ENCODE measurements at regions not wholly inside any gene's neighbourhood (a gene's known extent, or its start where the extent isn't known, plus 50 kb on each side); places are given as distances from the start of the nearest gene placed in this dataset.
"Not testable (repeated sequence)": the region's sequence is repeated elsewhere in the genome, so short reads cannot be mapped to it uniquely, and the experiment has no call there.

GRCh38 chr4:189600718-189601435, 339.8 kb upstream of the FRG1 start:
- intact Hi-C loops (cut with micrococcal nuclease; ENCODE audit: unreplicated experiment) = no loop called here
- BruUV-seq (replicated peaks) = no TSS peak
- H3K4me1 Mint-ChIP-seq (ENCODE audit: low read depth, unreplicated experiment) = no peaks in the 10 kb centered on the region
- H3K4me3 Mint-ChIP-seq (ENCODE audit: low read depth, unreplicated experiment) = no peak overlapping the region
- no peak overlapping the region for H3K27ac Mint-ChIP-seq (ENCODE audit: unreplicated experiment)
- H3K27me3 Mint-ChIP-seq (ENCODE audit: unreplicated experiment) = no peaks in the 10 kb centered on the region
- peaks cover 2% of the 10 kb centered on the region for H3K9me3 Mint-ChIP-seq (ENCODE audit: low read depth, unreplicated experiment)
- DNase-seq = no peak
- CTCF ChIA-PET = no interaction called here
- no peaks in the 10 kb centered on the region for H3K36me3 Mint-ChIP-seq (ENCODE audit: insufficient read depth, unreplicated experiment)
- TF ChIP-seq, protein P1, sequence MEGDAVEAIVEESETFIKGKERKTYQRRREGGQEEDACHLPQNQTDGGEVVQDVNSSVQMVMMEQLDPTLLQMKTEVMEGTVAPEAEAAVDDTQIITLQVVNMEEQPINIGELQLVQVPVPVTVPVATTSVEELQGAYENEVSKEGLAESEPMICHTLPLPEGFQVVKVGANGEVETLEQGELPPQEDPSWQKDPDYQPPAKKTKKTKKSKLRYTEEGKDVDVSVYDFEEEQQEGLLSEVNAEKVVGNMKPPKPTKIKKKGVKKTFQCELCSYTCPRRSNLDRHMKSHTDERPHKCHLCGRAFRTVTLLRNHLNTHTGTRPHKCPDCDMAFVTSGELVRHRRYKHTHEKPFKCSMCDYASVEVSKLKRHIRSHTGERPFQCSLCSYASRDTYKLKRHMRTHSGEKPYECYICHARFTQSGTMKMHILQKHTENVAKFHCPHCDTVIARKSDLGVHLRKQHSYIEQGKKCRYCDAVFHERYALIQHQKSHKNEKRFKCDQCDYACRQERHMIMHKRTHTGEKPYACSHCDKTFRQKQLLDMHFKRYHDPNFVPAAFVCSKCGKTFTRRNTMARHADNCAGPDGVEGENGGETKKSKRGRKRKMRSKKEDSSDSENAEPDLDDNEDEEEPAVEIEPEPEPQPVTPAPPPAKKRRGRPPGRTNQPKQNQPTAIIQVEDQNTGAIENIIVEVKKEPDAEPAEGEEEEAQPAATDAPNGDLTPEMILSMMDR (IDR thresholded peaks at IDR 0.05; ENCODE audit: unreplicated experiment) = no peak

DNA sequence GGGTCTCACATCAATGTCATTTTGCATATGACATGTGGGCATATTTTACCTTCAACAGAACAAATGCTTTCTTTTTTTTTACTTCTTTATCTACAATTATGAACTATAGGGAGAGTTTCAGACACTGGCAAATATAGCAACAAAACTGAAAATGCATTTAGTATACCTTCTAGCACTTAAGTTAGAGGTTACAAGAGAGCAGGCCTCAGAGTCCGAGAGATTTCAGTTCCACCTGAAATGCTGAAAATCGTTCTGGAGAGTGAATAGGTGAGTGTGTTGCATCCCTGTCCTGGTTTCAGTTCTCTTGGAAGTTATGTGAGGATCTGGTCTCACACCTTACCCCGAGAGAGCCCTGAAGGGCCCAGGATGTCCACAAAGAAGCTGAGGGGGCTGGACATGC, 337.8 kb upstream of the FRG1 start:
- CTCF ChIA-PET; intact Hi-C loops (cut with micrococcal nuclease; ENCODE audit: unreplicated experiment); H3K27ac Mint-ChIP-seq (ENCODE audit: unreplicated experiment); H3K27me3 Mint-ChIP-seq (ENCODE audit: unreplicated experiment); H3K4me3 Mint-ChIP-seq (ENCODE audit: low read depth, unreplicated experiment); DNase-seq; BruUV-seq (replicated peaks); H3K36me3 Mint-ChIP-seq (ENCODE audit: insufficient read depth, unreplicated experiment); H3K9me3 Mint-ChIP-seq (ENCODE audit: low read depth, unreplicated experiment); H3K4me1 Mint-ChIP-seq (ENCODE audit: low read depth, unreplicated experiment): not testable (repeated sequence)

DNA sequence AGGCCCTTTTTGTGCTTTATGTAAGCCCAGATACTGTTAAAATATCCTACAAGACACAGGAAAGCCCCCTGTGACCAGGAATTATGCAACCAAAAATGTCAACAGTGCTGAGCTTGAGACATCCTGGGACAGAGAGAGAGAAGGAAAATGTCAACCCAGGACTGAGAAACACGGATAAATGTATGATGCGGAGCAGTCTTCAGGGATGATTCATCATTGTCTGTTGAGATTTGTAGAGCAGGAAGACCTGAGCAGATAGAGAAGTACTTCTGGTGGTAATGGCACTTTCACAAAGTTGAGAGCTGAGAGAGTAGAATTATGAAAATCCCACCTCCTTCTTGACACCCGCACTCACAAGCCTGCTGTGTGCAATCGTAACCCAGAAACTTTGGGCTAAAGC, 330.1 kb upstream of the FRG1 start:
- intact Hi-C loops (cut with micrococcal nuclease; ENCODE audit: unreplicated experiment); H3K4me3 Mint-ChIP-seq (ENCODE audit: low read depth, unreplicated experiment); H3K27ac Mint-ChIP-seq (ENCODE audit: unreplicated experiment); H3K9me3 Mint-ChIP-seq (ENCODE audit: low read depth, unreplicated experiment); BruUV-seq (replicated peaks); CTCF ChIA-PET; DNase-seq; H3K4me1 Mint-ChIP-seq (ENCODE audit: low read depth, unreplicated experiment); H3K27me3 Mint-ChIP-seq (ENCODE audit: unreplicated experiment); H3K36me3 Mint-ChIP-seq (ENCODE audit: insufficient read depth, unreplicated experiment): not testable (repeated sequence)

- CTCF ChIA-PET = no interaction called here
- DNase-seq = no peak
- no TSS peak for BruUV-seq (replicated peaks)
- intact Hi-C loops (cut with micrococcal nuclease; ENCODE audit: unreplicated experiment) = no loop called here
- peaks cover 8% of the 10 kb centered on the region for H3K9me3 Mint-ChIP-seq (ENCODE audit: low read depth, unreplicated experiment)
- no peak overlapping the region for H3K27ac Mint-ChIP-seq (ENCODE audit: unreplicated experiment)
- H3K4me3 Mint-ChIP-seq (ENCODE audit: low read depth, unreplicated experiment) = no peak overlapping the region
- TF ChIP-seq, protein P1 (IDR thresholded peaks at IDR 0.05; ENCODE audit: unreplicated experiment) = no peak
- H3K27me3 Mint-ChIP-seq (ENCODE audit: unreplicated experiment) = no peaks in the 10 kb centered on the region
- no peaks in the 10 kb centered on the region for H3K36me3 Mint-ChIP-seq (ENCODE audit: insufficient read depth, unreplicated experiment)
- H3K4me1 Mint-ChIP-seq (ENCODE audit: low read depth, unreplicated experiment) = no peaks in the 10 kb centered on the region
Observed at GRCh38 chr4:189613207-189613606, 327.5 kb upstream of the FRG1 start.

GRCh38 chr4:189615217-189615663, 325.4 kb upstream of the FRG1 start:
- no peak for DNase-seq
- CTCF ChIA-PET = no interaction called here
- intact Hi-C loops (cut with micrococcal nuclease; ENCODE audit: unreplicated experiment) = no loop called here
- Mint-ChIP-seq H3K27me3 (ENCODE audit: unreplicated experiment) (no peaks in the 10 kb centered on the region), H3K4me3 (ENCODE audit: low read depth, unreplicated experiment) (no peak overlapping the region), H3K4me1 (ENCODE audit: low read depth, unreplicated experiment) (no peaks in the 10 kb centered on the region), H3K27ac (ENCODE audit: unreplicated experiment) (no peak overlapping the region), H3K36me3 (ENCODE audit: insufficient read depth, unreplicated experiment) (no peaks in the 10 kb centered on the region), H3K9me3 (ENCODE audit: low read depth, unreplicated experiment) (peaks cover 8% of the 10 kb centered on the region)
- TF ChIP-seq, protein P1 (IDR thresholded peaks at IDR 0.05; ENCODE audit: unreplicated experiment) = no peak
- BruUV-seq (replicated peaks) = no TSS peak

- H3K36me3 Mint-ChIP-seq (ENCODE audit: insufficient read depth, unreplicated experiment); H3K27me3 Mint-ChIP-seq (ENCODE audit: unreplicated experiment); CTCF ChIA-PET; DNase-seq; H3K4me1 Mint-ChIP-seq (ENCODE audit: low read depth, unreplicated experiment); intact Hi-C loops (cut with micrococcal nuclease; ENCODE audit: unreplicated experiment); H3K4me3 Mint-ChIP-seq (ENCODE audit: low read depth, unreplicated experiment); BruUV-seq (replicated peaks); H3K9me3 Mint-ChIP-seq (ENCODE audit: low read depth, unreplicated experiment); H3K27ac Mint-ChIP-seq (ENCODE audit: unreplicated experiment): not testable (repeated sequence)
Observed at GRCh38 chr4:189617741-189618140, 322.9 kb upstream of the FRG1 start.

GRCh38 chr4:189619441-189620250, 321.0 kb upstream of the FRG1 start:
- H3K27ac Mint-ChIP-seq (ENCODE audit: unreplicated experiment); H3K4me1 Mint-ChIP-seq (ENCODE audit: low read depth, unreplicated experiment); CTCF ChIA-PET; H3K4me3 Mint-ChIP-seq (ENCODE audit: low read depth, unreplicated experiment); H3K27me3 Mint-ChIP-seq (ENCODE audit: unreplicated experiment); DNase-seq; intact Hi-C loops (cut with micrococcal nuclease; ENCODE audit: unreplicated experiment); BruUV-seq (replicated peaks); H3K9me3 Mint-ChIP-seq (ENCODE audit: low read depth, unreplicated experiment); H3K36me3 Mint-ChIP-seq (ENCODE audit: insufficient read depth, unreplicated experiment): not testable (repeated sequence)
